ENCODE measurements at regions not wholly inside any gene's neighbourhood (a gene's known extent, or its start where the extent isn't known, plus 50 kb on each side); places are given as distances from the start of the nearest gene placed in this dataset.

DNA sequence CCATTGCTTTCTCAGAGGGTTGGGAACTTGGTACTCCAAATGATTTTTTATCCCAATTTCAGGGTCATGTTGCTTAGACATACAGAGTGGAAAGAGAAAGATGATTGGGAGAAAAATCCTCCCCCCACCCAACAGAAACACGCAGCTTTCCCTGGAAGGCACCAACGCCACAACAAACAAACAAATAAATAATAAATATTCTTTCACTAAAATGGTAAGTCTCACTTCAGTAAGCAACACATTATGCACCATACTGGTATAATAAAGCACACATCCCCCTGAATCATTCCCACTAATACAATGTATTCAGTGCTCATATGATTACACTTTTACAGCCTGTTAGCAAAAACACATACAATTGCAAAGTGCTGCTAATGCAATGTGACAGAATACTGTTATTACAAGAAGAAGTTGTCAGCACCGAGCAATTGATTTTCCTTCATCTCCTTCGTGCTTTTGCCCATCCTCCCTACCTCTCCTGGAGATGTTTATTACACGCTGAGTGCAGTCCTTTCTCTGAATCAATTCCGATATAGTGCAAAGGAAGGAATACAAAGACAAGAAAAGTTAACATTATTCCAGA lies 359.9 kb downstream of the TXNL1 start:
- CTCF ChIA-PET (ENCODE audit: partially characterized antibody) = no interaction called here
- no peaks in the 10 kb centered on the region for H3K4me1 ChIP-seq (ENCODE audit: insufficient read depth, low read length)
- no peak for DNase-seq
- H3K27me3 ChIP-seq (ENCODE audit: insufficient read depth, low read length) = no peaks in the 10 kb centered on the region
- H3K27ac Mint-ChIP-seq = no peak overlapping the region
- POLR2A ChIA-PET (ENCODE audit: partially characterized antibody) = no interaction called here
- H3K9me3 Mint-ChIP-seq = peaks cover 0 to 5% (median 2%) of the 10 kb centered on the region in 8 donors
- no peak overlapping the region for H3K4me3 ChIP-seq (ENCODE audit: low read length in 2 of 2)
- H3K27ac ChIP-seq (ENCODE audit: low read depth, low read length) = no peak overlapping the region
- no peaks in the 10 kb centered on the region for H3K36me3 Mint-ChIP-seq
- no peaks in the 10 kb centered on the region for H3K4me1 Mint-ChIP-seq
- H3K9me3 ChIP-seq (ENCODE audit: control insufficient read depth in 1 of 2, low read length in 2 of 2) = no peaks in the 10 kb centered on the region
- H3K4me3 Mint-ChIP-seq = no peak overlapping the region
- H3K36me3 ChIP-seq (ENCODE audit: insufficient read depth, low read length) = no peaks in the 10 kb centered on the region
- H3K27me3 Mint-ChIP-seq = no peaks in the 10 kb centered on the region
- intact Hi-C loops (cut with micrococcal nuclease) = no loop called here

DNA sequence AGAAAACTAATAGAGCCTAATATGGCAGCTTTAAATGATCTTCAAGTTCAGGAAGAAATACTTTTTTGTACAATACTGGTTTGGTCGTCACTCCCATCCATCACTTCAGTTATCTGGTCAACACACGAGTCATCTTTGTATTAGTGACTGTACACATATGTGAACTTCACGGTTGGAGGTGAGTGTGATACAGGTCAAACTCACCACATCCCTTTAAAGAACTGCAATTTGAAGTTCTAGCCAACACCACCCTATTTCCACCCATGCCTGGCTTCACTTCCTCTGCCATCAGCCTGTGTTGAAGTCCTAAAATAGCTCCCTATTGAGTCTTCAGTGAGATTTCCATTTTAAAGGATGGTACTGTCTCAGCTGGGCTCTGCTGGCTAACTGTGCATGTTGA lies 361.9 kb downstream of the TXNL1 start:
- H3K27ac Mint-ChIP-seq = no peak overlapping the region
- no peaks in the 10 kb centered on the region for H3K9me3 ChIP-seq (ENCODE audit: control insufficient read depth in 1 of 2, low read length in 2 of 2)
- H3K27ac ChIP-seq (ENCODE audit: low read depth, low read length) = no peak overlapping the region
- no peak overlapping the region for H3K4me3 ChIP-seq (ENCODE audit: low read length in 2 of 2)
- no peaks in the 10 kb centered on the region for H3K27me3 Mint-ChIP-seq
- H3K36me3 Mint-ChIP-seq = no peaks in the 10 kb centered on the region
- peaks cover 0 to 9% (median 2%) of the 10 kb centered on the region in 8 donors for H3K9me3 Mint-ChIP-seq
- intact Hi-C loops (cut with micrococcal nuclease) = no loop called here
- H3K27me3 ChIP-seq (ENCODE audit: insufficient read depth, low read length) = no peaks in the 10 kb centered on the region
- no peak for DNase-seq
- CTCF ChIA-PET (ENCODE audit: partially characterized antibody) = no interaction called here
- H3K4me3 Mint-ChIP-seq = no peak overlapping the region
- no peaks in the 10 kb centered on the region for H3K4me1 ChIP-seq (ENCODE audit: insufficient read depth, low read length)
- H3K4me1 Mint-ChIP-seq = no peaks in the 10 kb centered on the region
- POLR2A ChIA-PET (ENCODE audit: partially characterized antibody) = no interaction called here
- H3K36me3 ChIP-seq (ENCODE audit: insufficient read depth, low read length) = no peaks in the 10 kb centered on the region

DNA sequence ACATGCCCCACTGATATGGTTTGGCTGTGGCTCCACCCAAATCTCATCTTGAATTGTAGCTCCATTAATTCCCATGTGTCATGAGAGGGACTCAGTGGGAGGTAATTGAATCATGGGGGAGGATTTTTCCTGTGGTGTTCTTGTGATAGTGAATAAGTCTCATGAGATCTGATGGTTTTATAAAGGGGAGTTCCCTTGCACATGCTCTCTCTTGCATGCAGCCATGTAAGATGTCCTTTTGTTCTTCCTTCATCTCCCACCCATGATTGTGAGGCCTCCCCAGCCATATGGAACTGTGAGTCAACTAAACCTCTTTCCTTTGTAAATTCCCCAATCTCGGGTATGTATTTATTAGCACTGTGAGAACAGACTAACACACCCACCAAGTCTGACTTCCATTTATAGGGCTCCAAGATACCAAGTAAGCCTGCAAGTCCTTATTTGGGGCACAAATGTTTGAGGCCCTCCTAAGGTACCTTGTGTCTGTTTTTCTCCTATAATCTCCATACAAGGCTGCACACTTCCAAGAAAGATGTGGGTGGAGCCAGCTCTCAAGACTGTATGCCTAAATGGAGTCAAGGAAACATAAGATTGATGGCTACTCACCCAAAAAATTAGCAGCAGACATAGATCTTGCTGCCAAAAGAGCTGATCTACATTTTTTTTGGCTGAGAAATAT lies 364.7 kb downstream of the TXNL1 start:
- DNase-seq = no peak
- H3K4me3 Mint-ChIP-seq = no peak overlapping the region
- no peaks in the 10 kb centered on the region for H3K36me3 Mint-ChIP-seq
- ChIA-PET POLR2A (ENCODE audit: partially characterized antibody) (no interaction called here), CTCF (ENCODE audit: partially characterized antibody) (no interaction called here)
- H3K27me3 ChIP-seq (ENCODE audit: insufficient read depth, low read length) = no peaks in the 10 kb centered on the region
- no peak overlapping the region for H3K4me3 ChIP-seq (ENCODE audit: low read length in 2 of 2)
- H3K4me1 ChIP-seq (ENCODE audit: insufficient read depth, low read length) = no peaks in the 10 kb centered on the region
- intact Hi-C loops (cut with micrococcal nuclease) = no loop called here
- H3K27ac Mint-ChIP-seq = no peak overlapping the region
- peaks cover 0 to 10% (median under 1%) of the 10 kb centered on the region in 8 donors for H3K9me3 Mint-ChIP-seq
- no peaks in the 10 kb centered on the region for H3K9me3 ChIP-seq (ENCODE audit: control insufficient read depth in 1 of 2, low read length in 2 of 2)
- H3K36me3 ChIP-seq (ENCODE audit: insufficient read depth, low read length) = no peaks in the 10 kb centered on the region
- no peak overlapping the region for H3K27ac ChIP-seq (ENCODE audit: low read depth, low read length)
- no peaks in the 10 kb centered on the region for H3K4me1 Mint-ChIP-seq
- H3K27me3 Mint-ChIP-seq = no peaks in the 10 kb centered on the region

DNA sequence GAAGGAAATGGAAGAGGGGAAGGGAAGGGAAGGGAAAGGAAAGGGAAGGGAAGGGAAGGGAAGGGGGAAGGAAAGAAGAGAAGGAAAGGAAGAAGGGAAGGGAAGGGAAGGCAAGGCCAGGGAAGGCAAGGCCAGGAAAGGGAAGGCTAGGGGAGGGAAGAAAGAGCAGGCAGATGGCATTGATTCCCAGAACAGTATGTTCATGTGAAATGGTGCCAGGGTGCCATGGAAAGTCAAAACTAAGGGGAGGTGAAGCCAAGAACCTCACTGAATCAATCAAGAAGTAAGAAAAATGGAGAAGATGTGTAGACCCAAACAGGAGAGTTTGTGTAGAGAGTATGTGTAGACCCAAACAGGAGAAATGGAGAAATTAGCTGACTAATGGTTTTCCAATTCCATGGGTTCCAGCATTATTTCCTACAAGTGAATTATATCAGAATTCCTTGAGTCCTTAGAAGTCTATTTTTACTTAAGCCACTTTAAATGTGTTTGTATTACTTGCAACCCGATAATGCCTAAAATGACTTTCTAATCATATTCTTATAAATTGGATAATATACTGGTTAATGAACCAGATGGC lies 367.6 kb downstream of the TXNL1 start:
- POLR2A ChIA-PET (ENCODE audit: partially characterized antibody) = no interaction called here
- peaks cover 0 to 8% (median 4%) of the 10 kb centered on the region in 8 donors for H3K9me3 Mint-ChIP-seq
- intact Hi-C loops (cut with micrococcal nuclease) = no loop called here
- no peak overlapping the region for H3K27ac Mint-ChIP-seq
- Histone ChIP-seq H3K4me3 (ENCODE audit: low read length in 2 of 2) (no peak overlapping the region), H3K27ac (ENCODE audit: low read depth, low read length) (no peak overlapping the region), H3K27me3 (ENCODE audit: insufficient read depth, low read length) (no peaks in the 10 kb centered on the region), H3K9me3 (ENCODE audit: control insufficient read depth in 1 of 2, low read length in 2 of 2) (no peaks in the 10 kb centered on the region), H3K4me1 (ENCODE audit: insufficient read depth, low read length) (no peaks in the 10 kb centered on the region), H3K36me3 (ENCODE audit: insufficient read depth, low read length) (no peaks in the 10 kb centered on the region)
- H3K4me1 Mint-ChIP-seq = no peaks in the 10 kb centered on the region
- CTCF ChIA-PET (ENCODE audit: partially characterized antibody) = no interaction called here
- H3K36me3 Mint-ChIP-seq = no peaks in the 10 kb centered on the region
- DNase-seq = no peak
- no peak overlapping the region for H3K4me3 Mint-ChIP-seq
- H3K27me3 Mint-ChIP-seq = peaks cover 0 to 1% of the 10 kb centered on the region in 2 donors

DNA sequence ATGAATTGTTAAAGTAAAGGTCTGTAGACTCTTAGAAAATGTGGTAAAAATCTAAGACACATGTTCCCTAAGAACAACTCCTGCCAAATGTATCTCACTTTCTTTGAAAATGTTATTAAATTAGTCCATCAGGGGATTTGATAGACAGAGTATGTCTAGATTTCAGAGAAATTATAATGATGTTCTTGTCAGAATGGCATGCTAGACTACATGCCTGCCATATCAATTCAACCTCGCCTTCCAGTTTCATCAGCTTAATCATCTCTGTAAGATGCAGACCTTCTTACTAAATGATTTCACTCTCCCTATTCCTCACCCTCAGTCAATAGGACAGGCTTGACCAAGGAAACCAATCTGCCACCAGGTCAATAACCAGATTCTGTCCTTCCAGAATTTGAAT lies 368.4 kb downstream of the TXNL1 start:
- Mint-ChIP-seq H3K9me3 (peaks cover 0 to 8% (median 3%) of the 10 kb centered on the region in 8 donors), H3K36me3 (no peaks in the 10 kb centered on the region), H3K4me3 (no peak overlapping the region), H3K27ac (no peak overlapping the region), H3K27me3 (peaks cover 0 to 1% of the 10 kb centered on the region in 2 donors), H3K4me1 (no peaks in the 10 kb centered on the region)
- Histone ChIP-seq H3K9me3 (ENCODE audit: control insufficient read depth in 1 of 2, low read length in 2 of 2) (no peaks in the 10 kb centered on the region), H3K4me1 (ENCODE audit: insufficient read depth, low read length) (no peaks in the 10 kb centered on the region), H3K4me3 (ENCODE audit: low read length in 2 of 2) (no peak overlapping the region), H3K27ac (ENCODE audit: low read depth, low read length) (no peak overlapping the region), H3K36me3 (ENCODE audit: insufficient read depth, low read length) (no peaks in the 10 kb centered on the region), H3K27me3 (ENCODE audit: insufficient read depth, low read length) (no peaks in the 10 kb centered on the region)
- intact Hi-C loops (cut with micrococcal nuclease) = no loop called here
- DNase-seq = no peak
- CTCF ChIA-PET (ENCODE audit: partially characterized antibody) = no interaction called here
- POLR2A ChIA-PET (ENCODE audit: partially characterized antibody) = no interaction called here

DNA sequence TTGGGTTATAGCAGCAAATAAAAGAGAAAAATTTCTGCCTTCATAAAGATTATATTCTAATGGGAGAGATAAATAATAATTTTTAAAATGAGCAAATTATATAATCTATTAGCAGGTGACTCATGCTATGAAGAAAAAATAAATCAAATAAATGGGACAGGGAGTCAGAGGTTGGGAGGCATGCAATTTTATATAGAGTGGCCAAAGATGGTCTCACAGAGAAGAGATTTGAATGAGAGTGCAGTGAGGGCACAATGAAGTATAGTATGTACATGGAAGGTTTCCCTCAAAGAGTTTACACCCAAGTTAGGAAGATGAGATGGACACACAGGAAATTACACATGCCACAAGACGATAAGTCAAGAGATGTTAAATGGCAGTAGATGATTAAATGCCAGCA lies 369.4 kb downstream of the TXNL1 start:
- ChIA-PET POLR2A (ENCODE audit: partially characterized antibody) (no interaction called here), CTCF (ENCODE audit: partially characterized antibody) (no interaction called here)
- no peak overlapping the region for H3K4me3 ChIP-seq (ENCODE audit: low read length in 2 of 2)
- H3K27me3 ChIP-seq (ENCODE audit: insufficient read depth, low read length) = no peaks in the 10 kb centered on the region
- H3K36me3 ChIP-seq (ENCODE audit: insufficient read depth, low read length) = no peaks in the 10 kb centered on the region
- H3K36me3 Mint-ChIP-seq = no peaks in the 10 kb centered on the region
- H3K27me3 Mint-ChIP-seq = peaks cover 0 to 1% of the 10 kb centered on the region in 2 donors
- no peak overlapping the region for H3K27ac ChIP-seq (ENCODE audit: low read depth, low read length)
- H3K9me3 ChIP-seq (ENCODE audit: control insufficient read depth in 1 of 2, low read length in 2 of 2) = no peaks in the 10 kb centered on the region
- no peaks in the 10 kb centered on the region for H3K4me1 Mint-ChIP-seq
- no peak overlapping the region for H3K4me3 Mint-ChIP-seq
- peaks cover 0 to 9% (median 3%) of the 10 kb centered on the region in 8 donors for H3K9me3 Mint-ChIP-seq
- intact Hi-C loops (cut with micrococcal nuclease) = no loop called here
- no peaks in the 10 kb centered on the region for H3K4me1 ChIP-seq (ENCODE audit: insufficient read depth, low read length)
- no peak overlapping the region for H3K27ac Mint-ChIP-seq
- DNase-seq = no peak

DNA sequence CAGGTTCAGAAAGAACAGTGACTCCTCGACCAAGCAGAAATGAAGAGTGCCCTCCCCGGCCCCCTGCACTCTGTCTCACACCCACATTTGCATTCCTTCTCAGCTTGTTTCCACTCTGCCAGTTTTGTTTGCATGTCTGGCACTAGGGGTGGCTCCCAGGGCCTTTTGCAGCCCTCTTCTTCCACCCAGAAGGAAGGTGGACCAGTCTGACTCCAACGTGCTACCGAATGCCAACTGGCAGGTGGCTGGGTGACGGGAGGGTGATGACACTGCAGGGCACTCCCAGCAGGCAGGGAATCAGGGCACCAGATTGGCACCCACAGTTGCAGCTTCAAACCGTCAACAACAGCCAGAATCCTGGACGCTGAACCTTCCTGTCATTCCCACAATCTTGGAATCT lies 371.1 kb downstream of the TXNL1 start:
- ChIA-PET CTCF (ENCODE audit: partially characterized antibody) (no interaction called here), POLR2A (ENCODE audit: partially characterized antibody) (no interaction called here)
- H3K4me1 Mint-ChIP-seq = no peaks in the 10 kb centered on the region
- DNase-seq = no peak
- H3K27ac Mint-ChIP-seq = no peak overlapping the region
- Histone ChIP-seq H3K27ac (ENCODE audit: low read depth, low read length) (no peak overlapping the region), H3K4me3 (ENCODE audit: low read length in 2 of 2) (no peak overlapping the region), H3K36me3 (ENCODE audit: insufficient read depth, low read length) (no peaks in the 10 kb centered on the region), H3K4me1 (ENCODE audit: insufficient read depth, low read length) (no peaks in the 10 kb centered on the region), H3K27me3 (ENCODE audit: insufficient read depth, low read length) (no peaks in the 10 kb centered on the region), H3K9me3 (ENCODE audit: control insufficient read depth in 1 of 2, low read length in 2 of 2) (no peaks in the 10 kb centered on the region)
- intact Hi-C loops (cut with micrococcal nuclease) = no loop called here
- H3K4me3 Mint-ChIP-seq = no peak overlapping the region
- peaks cover 0 to 8% (median 3%) of the 10 kb centered on the region in 8 donors for H3K9me3 Mint-ChIP-seq
- H3K27me3 Mint-ChIP-seq = peaks cover 0 to 1% of the 10 kb centered on the region in 2 donors
- H3K36me3 Mint-ChIP-seq = no peaks in the 10 kb centered on the region
